CD14-positive monocyte (primary cell): ENCODE measurements at regions not wholly inside any gene's neighbourhood (a gene's known extent, or its start where the extent isn't known, plus 50 kb on each side); places are given as distances from the start of the nearest gene placed in this dataset.

Experiments used
- DNase-seq, 3 donors: peaks; one replicate each; pipeline ENCODE4 v3.0.0-alpha.2; 2011 to 2022
- H2AFZ ChIP-seq: 2 replicates; pipeline ENCODE4 v1.6.0; 2012; ENCODE audit warnings: mild to moderate bottlenecking, low read depth, low read length, inconsistent platforms; ENCODE audit not compliant: insufficient read depth, poor library complexity, severe bottlenecking
- H3K27ac ChIP-seq, 2 donors: 1 replicate in 1 of 2; 2 replicates in 1 of 2; pipeline ENCODE4 v1.5.1; 2012 to 2013; ENCODE audit warnings: low read length in 2 of 2, control low read depth in 1 of 2, inconsistent platforms in 1 of 2, low read depth in 1 of 2, mild to moderate bottlenecking in 1 of 2
- H3K27me3 ChIP-seq, 2 donors: one replicate each; pipeline versions ENCODE4 v1.6.0 to v1.6.1; 2011 to 2013; ENCODE audit warnings: low read length in 2 of 2; ENCODE audit not compliant: control insufficient read depth in 2 of 2, insufficient read depth in 2 of 2
- H3K36me3 ChIP-seq, 2 donors: replicated peaks in 1 of 2; 1 replicate in 1 of 2; 2 replicates in 1 of 2; pipeline versions ENCODE4 v1.5.1 to v1.6.1; 2012 to 2013; ENCODE audit warnings: low read length in 2 of 2, control low read depth in 1 of 2, inconsistent platforms in 1 of 2, mild to moderate bottlenecking in 1 of 2; ENCODE audit not compliant: insufficient read depth in 2 of 2, control insufficient read depth in 1 of 2
- H3K4me1 ChIP-seq, 2 donors: 1 replicate in 1 of 2; 2 replicates in 1 of 2; pipeline versions ENCODE4 v1.5.1 to v1.6.1; 2012 to 2013; ENCODE audit warnings: low read length in 2 of 2, control low read depth in 1 of 2, inconsistent platforms in 1 of 2, mild to moderate bottlenecking in 1 of 2, moderate library complexity in 1 of 2; ENCODE audit not compliant: insufficient read depth in 2 of 2, control insufficient read depth in 1 of 2
- H3K4me2 ChIP-seq: replicated peaks from 2 replicates; pipeline ENCODE3; 2012; ENCODE audit warnings: low read length, moderate library complexity, mild to moderate bottlenecking; ENCODE audit not compliant: poor library complexity, severe bottlenecking; ENCODE audit errors: extremely low read depth
- H3K4me3 ChIP-seq, 3 experiments: fragments of 200-600 bp in 1 of 3; sonication (generic) in 1 of 3; replicated peaks in 1 of 3; 1 replicate in 2 of 3; 2 replicates in 1 of 3; pipeline ENCODE4 v1.5.1; 2011 to 2013; ENCODE audit warnings: low read length in 3 of 3, mild to moderate bottlenecking in 3 of 3, control low read depth in 2 of 3, low read depth in 2 of 3, inconsistent platforms in 1 of 3, moderate library complexity in 1 of 3
- H3K79me2 ChIP-seq: 2 replicates; pipeline ENCODE4 v1.6.0; 2012; ENCODE audit warnings: mild to moderate bottlenecking, control low read depth, inconsistent platforms, low read length, moderate library complexity; ENCODE audit not compliant: insufficient read depth
- H3K9ac ChIP-seq: 2 replicates; pipeline ENCODE4 v1.6.0; 2017; ENCODE audit warnings: low read length, mild to moderate bottlenecking; ENCODE audit not compliant: insufficient read depth, poor library complexity, severe bottlenecking
- H3K9me3 ChIP-seq, 2 donors: replicated peaks in 1 of 2; 1 replicate in 1 of 2; 2 replicates in 1 of 2; pipeline versions ENCODE4 v1.5.1 to v1.6.1; 2012 to 2013; ENCODE audit warnings: low read length in 2 of 2, control low read depth in 1 of 2; ENCODE audit not compliant: control insufficient read depth in 1 of 2, insufficient read depth in 1 of 2
- H4K20me1 ChIP-seq: 2 replicates; pipeline ENCODE4 v1.6.0; 2012; ENCODE audit warnings: mild to moderate bottlenecking, low read length, control low read depth, moderate library complexity; ENCODE audit not compliant: insufficient read depth
- H3K27ac Mint-ChIP-seq, 7 donors: one replicate each; pipeline ENCODE4 v1.8.0; 2020; ENCODE audit warnings: mild to moderate bottlenecking in 7 of 7, mixed read lengths in 7 of 7, moderate library complexity in 6 of 7, inconsistent platforms in 2 of 7
- H3K27me3 Mint-ChIP-seq, 3 donors: one replicate each; pipeline ENCODE4 v1.8.0; 2021 to 2022; ENCODE audit warnings: low read depth in 3 of 3, mild to moderate bottlenecking in 3 of 3, mixed read lengths in 3 of 3, moderate library complexity in 3 of 3, inconsistent platforms in 1 of 3
- H3K36me3 Mint-ChIP-seq, 2 donors: one replicate each; pipeline ENCODE4 v1.8.0; 2020; ENCODE audit warnings: mixed read lengths in 2 of 2, inconsistent platforms in 1 of 2, mild to moderate bottlenecking in 1 of 2
- H3K4me1 Mint-ChIP-seq: one replicate; pipeline ENCODE4 v1.8.0; 2020; ENCODE audit warnings: mild to moderate bottlenecking, mixed read lengths
- H3K4me3 Mint-ChIP-seq, 2 donors: one replicate each; pipeline ENCODE4 v1.8.0; 2020; ENCODE audit warnings: mild to moderate bottlenecking in 2 of 2, mixed read lengths in 2 of 2, moderate library complexity in 1 of 2
- H3K9me3 Mint-ChIP-seq, 7 donors: one replicate each; pipeline ENCODE4 v1.8.0; 2020 to 2022; ENCODE audit warnings: mixed read lengths in 7 of 7, mild to moderate bottlenecking in 6 of 7, moderate library complexity in 6 of 7, inconsistent platforms in 2 of 7
- CTCF ChIP-seq: fragments of 200-600 bp; IDR thresholded peaks from one replicate; pipeline ENCODE4 v1.8.0; 2022; ENCODE audit warnings: antibody characterized with exemption, mild to moderate bottlenecking
- WGBS: methylation state at CpG from one replicate; pipeline ENCODE4 v1.1.5; 2013; ENCODE audit warnings: missing lambda C conversion rate; ENCODE audit not compliant: insufficient coverage; 5-methylcytosine and 5-hydroxymethylcytosine counted together
- intact Hi-C, 2 donors: fragments of 100-400 bp; cut with micrococcal nuclease; formaldehyde crosslinking; loops; one replicate each; pipeline versions ENCODE4 v1.15.0 to v1.15.1; 2023

- TF ChIP-seq CTCF, result no peak
- H3K4me3 Mint-ChIP-seq, result no peak overlapping the region
- no peak for DNase-seq
Observed at GRCh38 chr5:171663311-171664085, 122.1 kb upstream of the SMIM23 start.

GRCh38 chr5:171664489-171664888 is 121.1 kb upstream of the SMIM23 start:
- H3K4me2 ChIP-seq, result no peak overlapping the region
- no peaks in the 10 kb centered on the region for H3K27me3 ChIP-seq
- no peak overlapping the region for H3K9ac ChIP-seq
- no peaks in the 10 kb centered on the region for H3K4me1 ChIP-seq
- WGBS, result 100% methylated on average over 1 of the region's 4 CpGs
- no peaks in the 10 kb centered on the region for H3K36me3 ChIP-seq
- Mint-ChIP-seq H3K27ac (no peak overlapping the region), H3K4me3 (no peak overlapping the region), H3K9me3 (no peaks in the 10 kb centered on the region), H3K4me1 (no peaks in the 10 kb centered on the region), H3K27me3 (peaks cover 0 to 2% (median 1%) of the 10 kb centered on the region in 3 donors), H3K36me3 (no peaks in the 10 kb centered on the region)
- no peak for TF ChIP-seq CTCF
- intact Hi-C loops, result no loop called here
- no peaks in the 10 kb centered on the region for H3K9me3 ChIP-seq
- no peaks in the 10 kb centered on the region for H3K79me2 ChIP-seq
- H2AFZ ChIP-seq, result no peak overlapping the region
- no peak overlapping the region for H3K27ac ChIP-seq
- H4K20me1 ChIP-seq, result no peaks in the 10 kb centered on the region
- DNase-seq, result no peak
- no peak overlapping the region for H3K4me3 ChIP-seq

More at GRCh38 chr5:171663311-171664085, 122.1 kb upstream of the SMIM23 start:
- H3K36me3 Mint-ChIP-seq, result no peaks in the 10 kb centered on the region
- H3K27me3 Mint-ChIP-seq, result peaks cover 0 to 2% (median 1%) of the 10 kb centered on the region in 3 donors
- H4K20me1 ChIP-seq, result no peaks in the 10 kb centered on the region
- no peak overlapping the region for H3K4me3 ChIP-seq
- no peaks in the 10 kb centered on the region for H3K27me3 ChIP-seq
- no peaks in the 10 kb centered on the region for H3K4me1 Mint-ChIP-seq
- no peaks in the 10 kb centered on the region for H3K4me1 ChIP-seq
- H3K27ac ChIP-seq, result no peak overlapping the region
- 94% methylated on average over 5 of the region's 9 CpGs for WGBS
- H3K9me3 Mint-ChIP-seq, result no peaks in the 10 kb centered on the region
- H2AFZ ChIP-seq, result no peak overlapping the region
- no peak overlapping the region for H3K27ac Mint-ChIP-seq
- no peaks in the 10 kb centered on the region for H3K79me2 ChIP-seq
- no peaks in the 10 kb centered on the region for H3K36me3 ChIP-seq
- no peak overlapping the region for H3K4me2 ChIP-seq
- no peak overlapping the region for H3K9ac ChIP-seq
- no peaks in the 10 kb centered on the region for H3K9me3 ChIP-seq
- intact Hi-C loops, result no loop called here
